SK-N-SH treated with all-trans-retinoic acid at 6 μM for 48 hours (cell line): ENCODE measurements at regions not wholly inside any gene's neighbourhood (a gene's known extent, or its start where the extent isn't known, plus 50 kb on each side); places are given as distances from the start of the nearest gene placed in this dataset.

Experiments used
- ATAC-seq: fragments of 200-7000 bp; cut with Tn5 transposase; 3 replicates; pipeline ENCODE4 v1.9.1; 2020; ENCODE audit warnings: mild to moderate bottlenecking, moderate library complexity
- ARNTL ChIP-seq: fragments of 450-650 bp; formaldehyde crosslinking; IDR thresholded peaks from 2 replicates; pipeline ENCODE4 v1.5.0; 2020; ENCODE audit warnings: low read depth, mild to moderate bottlenecking, moderate library complexity, borderline replicate concordance
- BACH2 ChIP-seq: fragments of 250-450 bp; sonication (Bioruptor Pico); IDR thresholded peaks from 2 replicates; pipeline ENCODE4 v1.9.0; 2021; ENCODE audit warnings: mild to moderate bottlenecking, borderline replicate concordance
- CSDC2 ChIP-seq: fragments of 250-450 bp; sonication (Bioruptor Pico); IDR thresholded peaks from 2 replicates; pipeline ENCODE4 v1.5.0; 2020; ENCODE audit warnings: mild to moderate bottlenecking, moderate library complexity
- ESRRG ChIP-seq: fragments of 250-450 bp; sonication (Bioruptor Pico); IDR thresholded peaks from 2 replicates; pipeline ENCODE4 v1.6.1; 2021; ENCODE audit warnings: mild to moderate bottlenecking
- GLIS3 ChIP-seq: fragments of 250-450 bp; sonication (Bioruptor Pico); IDR thresholded peaks from 2 replicates; pipeline ENCODE4 v1.5.0; 2020; ENCODE audit warnings: mild to moderate bottlenecking, moderate library complexity
- POU6F1 ChIP-seq: fragments of 250-450 bp; sonication (Bioruptor Pico); IDR thresholded peaks from 2 replicates; pipeline ENCODE4 v1.8.0; 2021; ENCODE audit warnings: low read depth, mild to moderate bottlenecking, moderate library complexity, borderline replicate concordance
- PPARA ChIP-seq: fragments of 250-450 bp; sonication (Bioruptor Pico); IDR thresholded peaks from 2 replicates; pipeline ENCODE4 v1.5.0; 2020; ENCODE audit warnings: mild to moderate bottlenecking, borderline replicate concordance
- RARB ChIP-seq: fragments of 250-450 bp; sonication (Bioruptor Pico); IDR thresholded peaks from 2 replicates; pipeline ENCODE4 v1.8.0; 2021; ENCODE audit warnings: mild to moderate bottlenecking, moderate library complexity
- SNAI2 ChIP-seq: fragments of 250-450 bp; sonication (Bioruptor Pico); IDR thresholded peaks from 2 replicates; pipeline ENCODE4 v1.5.0; 2020; ENCODE audit warnings: mild to moderate bottlenecking, moderate library complexity
- TCF4 ChIP-seq: fragments of 250-450 bp; sonication (Bioruptor Pico); IDR thresholded peaks from 2 replicates; pipeline ENCODE4 v1.8.0; 2021; ENCODE audit warnings: mild to moderate bottlenecking, moderate library complexity, borderline replicate concordance
- TSHZ2 ChIP-seq: fragments of 250-450 bp; sonication (Bioruptor Pico); IDR thresholded peaks from 2 replicates; pipeline ENCODE4 v1.5.0; 2020; ENCODE audit warnings: mild to moderate bottlenecking, moderate library complexity
- ZFP3 ChIP-seq: fragments of 250-450 bp; sonication (Bioruptor Pico); IDR thresholded peaks from 2 replicates; pipeline ENCODE4 v1.5.0; 2020; ENCODE audit warnings: mild to moderate bottlenecking, moderate library complexity
- ZFP30 ChIP-seq: fragments of 450-650 bp; formaldehyde crosslinking; IDR thresholded peaks from 2 replicates; pipeline ENCODE4 v1.5.0; 2022; ENCODE audit warnings: mild to moderate bottlenecking, moderate library complexity
- ZNF565 ChIP-seq: fragments of 450-650 bp; formaldehyde crosslinking; conservative IDR thresholded peaks from 2 replicates; pipeline ENCODE4 v1.5.0; 2020; ENCODE audit warnings: low read depth, mild to moderate bottlenecking, moderate library complexity
- ZNF70 ChIP-seq: fragments of 450-650 bp; formaldehyde crosslinking; IDR thresholded peaks from 2 replicates; pipeline ENCODE4 v1.5.0; 2020; ENCODE audit warnings: mild to moderate bottlenecking, moderate library complexity
- ZNF8 ChIP-seq: fragments of 450-650 bp; formaldehyde crosslinking; IDR thresholded peaks from 2 replicates; pipeline ENCODE4 v1.5.0; 2020; ENCODE audit warnings: mild to moderate bottlenecking, moderate library complexity
- TF ChIP-seq, protein P1 (sequence below): fragments of 250-450 bp; sonication (Bioruptor Pico); IDR thresholded peaks from 2 replicates; pipeline ENCODE4 v1.5.1; 2021; ENCODE audit warnings: mild to moderate bottlenecking, moderate library complexity
- TF ChIP-seq, protein P2 (sequence below): fragments of 250-450 bp; sonication (Bioruptor Pico); IDR thresholded peaks from 2 replicates; pipeline ENCODE4 v1.5.1; 2020; ENCODE audit warnings: low read depth, mild to moderate bottlenecking, moderate library complexity

GRCh38 chr4:12041828-12042227 is 613.1 kb upstream of the HS3ST1 start (continued):
- TF ChIP-seq POU6F1, result no peak
- TF ChIP-seq RARB (CRISPR knock-in tag), result no peak

DNA sequence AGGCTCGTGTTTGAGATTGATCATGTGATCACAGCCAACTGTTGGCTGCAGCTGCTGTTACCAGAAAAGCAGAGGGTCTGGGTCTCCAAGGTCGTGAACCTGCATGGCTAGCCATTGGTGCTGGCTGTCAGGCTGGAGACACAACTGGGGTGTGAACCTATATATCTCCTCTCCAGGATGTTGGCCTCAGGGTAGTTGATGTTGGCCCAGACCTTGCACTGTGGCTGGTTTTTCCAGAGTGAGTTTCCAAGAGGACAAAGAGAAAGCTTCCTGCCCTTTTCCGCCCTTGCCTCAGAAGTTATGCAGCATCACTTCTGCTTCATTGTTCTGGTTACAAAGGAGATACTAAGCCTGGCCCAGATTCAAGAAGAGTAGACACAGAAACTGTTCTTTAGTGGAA is 607.8 kb upstream of the HS3ST1 start:
- TF ChIP-seq ZNF8, result no peak
- no peak for ATAC-seq

DNA sequence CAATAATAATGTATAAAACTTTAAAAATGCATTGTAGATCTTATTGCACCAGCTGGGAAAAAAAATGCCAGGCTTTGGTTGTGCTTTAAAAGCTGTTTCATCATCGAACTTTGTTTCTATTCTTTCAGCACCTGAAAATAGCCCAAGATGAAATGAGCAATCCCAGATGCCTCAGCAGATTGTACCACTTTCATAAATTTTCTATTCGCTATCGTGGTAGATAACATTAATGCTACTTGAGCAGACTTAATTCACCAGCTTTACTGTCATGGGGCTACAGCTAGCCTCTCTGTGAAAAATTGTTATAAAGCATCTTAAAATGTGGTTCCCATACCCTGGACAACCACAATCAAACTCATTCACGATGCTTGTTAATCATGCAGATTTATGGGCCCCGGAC is 599.6 kb upstream of the HS3ST1 start:
- ATAC-seq, result no peak
- no peak for TF ChIP-seq POU6F1
- TF ChIP-seq, protein P1, sequence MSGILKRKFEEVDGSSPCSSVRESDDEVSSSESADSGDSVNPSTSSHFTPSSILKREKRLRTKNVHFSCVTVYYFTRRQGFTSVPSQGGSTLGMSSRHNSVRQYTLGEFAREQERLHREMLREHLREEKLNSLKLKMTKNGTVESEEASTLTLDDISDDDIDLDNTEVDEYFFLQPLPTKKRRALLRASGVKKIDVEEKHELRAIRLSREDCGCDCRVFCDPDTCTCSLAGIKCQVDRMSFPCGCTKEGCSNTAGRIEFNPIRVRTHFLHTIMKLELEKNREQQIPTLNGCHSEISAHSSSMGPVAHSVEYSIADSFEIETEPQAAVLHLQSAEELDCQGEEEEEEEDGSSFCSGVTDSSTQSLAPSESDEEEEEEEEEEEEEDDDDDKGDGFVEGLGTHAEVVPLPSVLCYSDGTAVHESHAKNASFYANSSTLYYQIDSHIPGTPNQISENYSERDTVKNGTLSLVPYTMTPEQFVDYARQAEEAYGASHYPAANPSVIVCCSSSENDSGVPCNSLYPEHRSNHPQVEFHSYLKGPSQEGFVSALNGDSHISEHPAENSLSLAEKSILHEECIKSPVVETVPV, result no peak
- no peak for TF ChIP-seq TCF4
- TF ChIP-seq SNAI2, result no peak
- no peak for TF ChIP-seq ZFP30
- no peak for TF ChIP-seq ARNTL (CRISPR knock-in tag)
- no peak for TF ChIP-seq CSDC2 (CRISPR knock-in tag)

GRCh38 chr4:12022409-12022808 is 593.7 kb upstream of the HS3ST1 start:
- no peak for ATAC-seq
- no peak for TF ChIP-seq ARNTL (CRISPR knock-in tag)
- no peak for TF ChIP-seq ZNF8
- TF ChIP-seq, protein P1, result no peak
- TF ChIP-seq TSHZ2 (CRISPR knock-in tag), result no peak
- no peak for TF ChIP-seq PPARA (CRISPR knock-in tag)
- TF ChIP-seq GLIS3 (CRISPR knock-in tag), result no peak
- TF ChIP-seq ZNF565 (CRISPR knock-in tag), result no peak
- no peak for TF ChIP-seq ZFP3 (CRISPR knock-in tag)
- TF ChIP-seq ESRRG (CRISPR knock-in tag), result no peak
- no peak for TF ChIP-seq BACH2 (CRISPR knock-in tag)
- TF ChIP-seq POU6F1, result no peak
- TF ChIP-seq, all 23 proteins: peak for 0

DNA sequence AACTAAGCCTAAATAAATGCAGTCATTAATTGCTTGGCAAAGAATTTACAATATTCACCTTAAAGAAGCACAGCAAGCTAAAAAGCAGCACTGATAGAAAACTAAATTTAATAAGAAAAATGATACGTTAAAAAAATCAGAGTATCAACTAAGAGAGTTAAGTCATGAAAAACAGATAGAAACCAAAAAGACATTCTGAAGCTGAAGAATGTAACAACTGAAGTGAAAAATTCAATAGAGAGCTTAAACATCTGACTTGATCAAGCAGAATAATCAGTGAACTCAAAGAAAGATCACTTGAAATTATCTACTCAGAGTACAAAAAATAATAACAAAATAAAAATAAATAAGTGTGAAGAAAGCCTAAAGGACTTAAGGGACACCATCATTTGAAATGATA is 588.0 kb upstream of the HS3ST1 start:
- no peak for ATAC-seq
- TF ChIP-seq, protein P1, result no peak
- TF ChIP-seq ZNF565 (CRISPR knock-in tag) (no peak), ZNF8 (no peak), ZFP3 (CRISPR knock-in tag) (no peak), ZNF70 (CRISPR knock-in tag) (no peak), PPARA (CRISPR knock-in tag) (no peak)
- TF ChIP-seq, protein P2, sequence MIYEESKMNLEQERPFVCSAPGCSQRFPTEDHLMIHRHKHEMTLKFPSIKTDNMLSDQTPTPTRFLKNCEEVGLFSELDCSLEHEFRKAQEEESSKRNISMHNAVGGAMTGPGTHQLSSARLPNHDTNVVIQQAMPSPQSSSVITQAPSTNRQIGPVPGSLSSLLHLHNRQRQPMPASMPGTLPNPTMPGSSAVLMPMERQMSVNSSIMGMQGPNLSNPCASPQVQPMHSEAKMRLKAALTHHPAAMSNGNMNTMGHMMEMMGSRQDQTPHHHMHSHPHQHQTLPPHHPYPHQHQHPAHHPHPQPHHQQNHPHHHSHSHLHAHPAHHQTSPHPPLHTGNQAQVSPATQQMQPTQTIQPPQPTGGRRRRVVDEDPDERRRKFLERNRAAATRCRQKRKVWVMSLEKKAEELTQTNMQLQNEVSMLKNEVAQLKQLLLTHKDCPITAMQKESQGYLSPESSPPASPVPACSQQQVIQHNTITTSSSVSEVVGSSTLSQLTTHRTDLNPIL (CRISPR knock-in tag), result no peak
